ENCODE measurements at regions not wholly inside any gene's neighbourhood (a gene's known extent, or its start where the extent isn't known, plus 50 kb on each side); places are given as distances from the start of the nearest gene placed in this dataset.

DNA sequence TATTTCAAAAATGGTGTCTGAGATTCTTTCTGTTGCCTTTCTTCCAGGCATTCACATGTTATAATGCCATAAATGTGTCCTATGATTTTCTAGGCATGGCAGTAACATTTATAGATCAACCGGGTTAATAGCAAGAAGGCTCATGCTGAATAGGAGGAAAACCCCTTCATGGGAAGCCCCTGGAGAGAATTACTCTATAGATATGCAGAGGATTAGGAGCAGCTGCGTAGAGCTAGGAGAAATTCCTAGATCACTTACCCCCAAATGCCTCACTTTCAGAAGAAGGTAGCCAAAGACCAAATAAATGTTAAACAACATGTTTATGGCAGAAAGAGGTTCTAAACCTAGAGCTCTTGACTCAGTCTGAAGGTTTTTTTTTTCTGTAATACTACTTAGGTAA is 153.4 kb upstream of the CTNNA2 start:
- H3K9me2 ChIP-seq (ENCODE audit: insufficient read depth), result no peaks in the 10 kb centered on the region
- no peaks in the 10 kb centered on the region for H3F3A ChIP-seq (ENCODE audit: insufficient read depth, low read depth)
- DNase-seq, result no peak
- H3K4me1 ChIP-seq (replicated peaks; ENCODE audit: insufficient read depth), result no peaks in the 10 kb centered on the region
- TF ChIP-seq CTCF (conservative IDR thresholded peaks at IDR 0.05), result no peak
- TF ChIP-seq EZH2 (IDR thresholded peaks at IDR 0.05; ENCODE audit: low read depth), result no peak
- no peak overlapping the region for H3K4me2 ChIP-seq
- H4K20me1 ChIP-seq (ENCODE audit: insufficient read depth), result no peaks in the 10 kb centered on the region
- ChIA-PET POLR2A (ENCODE audit: unreplicated experiment) (no interaction called here), CTCF (no interaction called here)
- no peak overlapping the region for H3K4me3 ChIP-seq
- BruUV-seq (replicated peaks), result no TSS peak
- H3K27ac ChIP-seq, result no peak overlapping the region
- intact Hi-C loops (cut with micrococcal nuclease; ENCODE audit: unreplicated experiment), result no loop called here
- H2AFZ ChIP-seq, result no peak overlapping the region
- no peaks in the 10 kb centered on the region for H3K79me2 ChIP-seq (ENCODE audit: low read depth)
- H3K9me3 ChIP-seq (ENCODE audit: insufficient read depth, low read depth), result no peaks in the 10 kb centered on the region
- H3K36me3 ChIP-seq (ENCODE audit: low read depth), result no peaks in the 10 kb centered on the region
- no peaks in the 10 kb centered on the region for H3K27me3 ChIP-seq (ENCODE audit: insufficient read depth, low read depth)

- Histone ChIP-seq H3K36me3 (ENCODE audit: low read depth) (no peaks in the 10 kb centered on the region), H3K9me3 (ENCODE audit: insufficient read depth, low read depth) (no peaks in the 10 kb centered on the region), H3K4me2 (no peak overlapping the region), H3F3A (ENCODE audit: insufficient read depth, low read depth) (no peaks in the 10 kb centered on the region), H4K20me1 (ENCODE audit: insufficient read depth) (no peaks in the 10 kb centered on the region), H2AFZ (no peak overlapping the region), H3K27me3 (ENCODE audit: insufficient read depth, low read depth) (no peaks in the 10 kb centered on the region), H3K79me2 (ENCODE audit: low read depth) (no peaks in the 10 kb centered on the region), H3K27ac (no peak overlapping the region), H3K9me2 (ENCODE audit: insufficient read depth) (no peaks in the 10 kb centered on the region), H3K4me1 (replicated peaks; ENCODE audit: insufficient read depth) (no peaks in the 10 kb centered on the region), H3K4me3 (no peak overlapping the region)
- no TSS peak for BruUV-seq (replicated peaks)
- no peak for TF ChIP-seq CTCF (conservative IDR thresholded peaks at IDR 0.05)
- no peak for TF ChIP-seq EZH2 (IDR thresholded peaks at IDR 0.05; ENCODE audit: low read depth)
- POLR2A ChIA-PET (ENCODE audit: unreplicated experiment), result no interaction called here
- CTCF ChIA-PET, result no interaction called here
- DNase-seq, result no peak
- intact Hi-C loops (cut with micrococcal nuclease; ENCODE audit: unreplicated experiment), result no loop called here
Measured at GRCh38 chr2:79355569-79355968, 157.3 kb upstream of the CTNNA2 start.

DNA sequence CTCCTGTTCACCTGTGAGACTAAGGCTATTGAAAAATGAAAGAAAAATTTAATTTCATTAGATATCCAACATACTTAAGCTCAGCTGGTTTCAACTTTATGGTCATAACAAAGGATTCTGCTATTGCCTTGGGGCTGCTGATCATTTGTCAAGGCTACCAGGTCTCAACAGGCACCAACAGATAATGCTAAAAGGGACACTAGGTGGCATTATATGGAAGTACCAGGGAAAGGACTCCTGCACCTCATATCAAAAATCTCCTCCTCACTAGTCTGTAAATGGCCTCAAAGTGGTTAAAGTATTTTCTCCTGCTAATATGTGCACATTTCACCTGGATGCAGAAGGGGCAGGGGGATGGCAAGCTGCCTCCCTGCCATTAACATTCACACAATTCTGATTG is 167.9 kb upstream of the REG3A start:
- Histone ChIP-seq H3K4me2 (no peak overlapping the region), H3K79me2 (ENCODE audit: low read depth) (no peaks in the 10 kb centered on the region), H4K20me1 (ENCODE audit: insufficient read depth) (no peaks in the 10 kb centered on the region), H3K4me3 (no peak overlapping the region), H3K27ac (no peak overlapping the region), H3F3A (ENCODE audit: insufficient read depth, low read depth) (no peaks in the 10 kb centered on the region), H3K27me3 (ENCODE audit: insufficient read depth, low read depth) (no peaks in the 10 kb centered on the region), H3K4me1 (replicated peaks; ENCODE audit: insufficient read depth) (no peaks in the 10 kb centered on the region), H3K9me3 (ENCODE audit: insufficient read depth, low read depth) (no peaks in the 10 kb centered on the region), H3K9me2 (ENCODE audit: insufficient read depth) (no peaks in the 10 kb centered on the region), H2AFZ (no peak overlapping the region), H3K36me3 (ENCODE audit: low read depth) (no peaks in the 10 kb centered on the region)
- no peak for DNase-seq
- TF ChIP-seq EZH2 (IDR thresholded peaks at IDR 0.05; ENCODE audit: low read depth) (no peak), CTCF (conservative IDR thresholded peaks at IDR 0.05) (no peak)
- BruUV-seq (replicated peaks), result no TSS peak
- POLR2A ChIA-PET (ENCODE audit: unreplicated experiment), result no interaction called here
- CTCF ChIA-PET, result no interaction called here
- intact Hi-C loops (cut with micrococcal nuclease; ENCODE audit: unreplicated experiment), result no loop called here

All from PC-9 (cell line).